Epithelial cell of esophagus (primary cell): ENCODE measurements at regions not wholly inside any gene's neighbourhood (a gene's known extent, or its start where the extent isn't known, plus 50 kb on each side); places are given as distances from the start of the nearest gene placed in this dataset.

Experiments used
- DNase-seq: peaks from one replicate; pipeline ENCODE4 v3.0.0; 2010; ENCODE audit warnings: low read depth
- H3K4me3 ChIP-seq: 2 replicates; pipeline ENCODE4 v1.5.1; 2011; ENCODE audit warnings: mild to moderate bottlenecking, low read length, control low read depth
- CTCF ChIP-seq: IDR thresholded peaks from 2 replicates; pipeline ENCODE4 v1.5.1; 2011; ENCODE audit warnings: low read depth, mild to moderate bottlenecking, low read length, control low read depth, inconsistent platforms; ENCODE audit not compliant: insufficient read depth; ENCODE audit errors: missing control alignments

DNA sequence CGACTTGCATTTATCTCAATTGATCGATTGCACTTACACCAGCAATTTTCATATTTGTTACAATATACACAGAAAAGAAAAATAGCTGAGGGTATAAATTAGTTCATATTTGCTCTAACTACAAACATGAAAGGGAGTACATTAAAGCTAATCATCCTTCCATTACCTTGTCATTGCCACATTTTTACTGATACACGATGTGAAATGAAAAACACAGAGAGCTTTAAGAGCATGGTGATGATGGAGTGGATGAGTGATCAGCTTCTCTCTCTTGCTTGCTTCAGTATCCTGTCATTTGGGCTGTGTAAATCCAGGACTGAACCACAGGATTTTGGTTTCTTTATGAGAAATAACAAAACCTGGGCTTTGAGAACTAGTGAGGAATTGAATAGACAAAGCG, 1207.5 kb upstream of the GOT2 start:
- DNase-seq = no peak
- H3K4me3 ChIP-seq = no peak overlapping the region
- TF ChIP-seq CTCF = no peak

DNA sequence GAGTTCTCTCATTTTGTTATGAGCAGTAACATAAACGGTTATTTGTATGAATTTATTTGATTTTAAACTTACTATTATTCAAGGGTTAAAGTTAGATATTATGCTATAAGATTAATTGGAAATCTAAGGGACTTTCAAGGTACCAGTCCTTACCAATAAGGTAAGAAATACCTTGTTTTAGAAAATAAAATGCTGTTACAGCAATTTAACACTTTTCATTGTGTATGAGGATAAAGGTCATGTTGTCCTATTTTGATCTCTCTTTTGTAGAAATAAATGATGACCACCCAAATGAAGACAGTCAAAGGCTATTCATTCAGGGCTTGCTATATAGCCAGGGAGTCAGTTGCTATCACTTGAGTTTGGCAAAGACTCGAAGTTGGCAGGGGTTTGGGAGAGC, 1185.9 kb upstream of the GOT2 start:
- H3K4me3 ChIP-seq = no peak overlapping the region
- DNase-seq = no peak

DNA sequence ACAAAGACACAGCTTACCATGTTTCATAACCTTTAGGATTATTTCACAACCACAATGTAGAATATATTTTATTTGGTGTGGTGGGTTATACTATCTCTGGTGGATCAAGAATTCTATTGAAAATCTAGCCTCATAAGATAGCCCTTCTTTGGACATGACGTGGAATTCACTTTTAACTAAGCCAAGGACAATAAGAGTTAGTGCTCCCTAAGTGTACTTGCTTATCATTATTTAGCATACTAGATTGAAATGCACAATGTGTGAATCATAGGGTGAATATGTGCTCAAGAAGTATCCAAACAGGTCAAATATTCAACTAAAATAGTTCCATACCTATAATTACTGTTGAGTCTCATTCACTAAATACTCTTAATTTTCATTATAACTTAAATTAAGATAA, 1179.5 kb upstream of the GOT2 start:
- TF ChIP-seq CTCF = no peak
- H3K4me3 ChIP-seq = no peak overlapping the region
- DNase-seq = peak; percentile 17

More for the DNA sequence above, 1185.9 kb upstream of the GOT2 start:
- no peak for TF ChIP-seq CTCF

GRCh38 chr16:59909262-59909661, 1175.1 kb upstream of the GOT2 start:
- H3K4me3 ChIP-seq = no peak overlapping the region
- no peak for TF ChIP-seq CTCF
- DNase-seq = no peak

DNA sequence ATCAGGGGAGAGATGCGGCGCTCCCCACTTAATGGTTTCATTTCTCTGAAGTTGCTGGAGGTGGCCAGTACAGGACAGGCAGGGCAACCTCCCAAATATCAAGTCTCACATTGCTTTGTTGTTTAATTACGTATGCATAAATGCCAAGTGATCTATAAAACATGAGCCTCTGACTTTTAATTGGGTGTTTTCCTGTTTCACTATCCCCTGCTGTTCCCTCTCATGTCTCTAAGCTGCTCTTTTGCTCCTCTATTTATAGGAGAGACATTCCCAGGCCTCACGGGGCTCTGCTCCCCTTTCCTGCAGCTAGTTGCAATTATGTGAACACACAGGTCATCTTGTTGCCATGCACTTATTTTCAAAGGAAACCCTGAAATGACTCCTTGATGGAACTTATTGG, 1173.5 kb upstream of the GOT2 start:
- no peak for TF ChIP-seq CTCF
- no peak overlapping the region for H3K4me3 ChIP-seq
- DNase-seq = no peak

GRCh38 chr16:59905606-59906005, 1171.5 kb upstream of the GOT2 start:
- TF ChIP-seq CTCF = no peak
- DNase-seq = peak; percentile 87
- no peak overlapping the region for H3K4me3 ChIP-seq

DNA sequence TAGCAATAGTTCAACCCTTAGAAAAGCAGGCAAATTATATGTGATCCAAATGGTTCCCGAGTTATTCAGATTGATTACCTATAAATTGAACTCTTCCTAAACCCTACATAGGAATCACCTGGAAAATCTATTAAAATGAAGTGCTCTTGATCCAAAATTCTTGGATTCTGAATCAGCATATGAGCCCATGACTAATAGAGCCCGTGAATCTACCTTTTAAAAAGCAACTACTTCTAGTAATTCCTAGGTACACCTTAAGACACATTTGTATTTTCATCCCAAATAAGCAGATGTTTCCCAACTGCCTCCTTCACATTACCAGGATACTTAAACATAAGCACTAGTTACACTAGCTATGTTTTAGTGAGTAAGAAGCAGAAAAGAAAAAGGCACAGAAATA, 1171.0 kb upstream of the GOT2 start:
- peak; percentile 76 for DNase-seq
- TF ChIP-seq CTCF = no peak
- no peak overlapping the region for H3K4me3 ChIP-seq
